Smooth muscle cell (in vitro differentiated cells): ENCODE measurements at regions not wholly inside any gene's neighbourhood (a gene's known extent, or its start where the extent isn't known, plus 50 kb on each side); places are given as distances from the start of the nearest gene placed in this dataset.

Source experiments
- DNase-seq: peaks from one replicate; lab custom pipeline; 2025; ENCODE audit not compliant: unreplicated experiment; lab: John Stamatoyannopoulos, UW
- H2AFZ ChIP-seq: fragments of 200-600 bp; sonication (generic); 2 replicates; pipeline ENCODE4 v1.6.0; 2016; ENCODE audit warnings: antibody characterized with exemption, low read depth, mild to moderate bottlenecking
- H3F3A ChIP-seq: fragments of 200-600 bp; sonication (generic); 2 replicates; pipeline ENCODE4 v1.6.0; 2017; ENCODE audit warnings: antibody characterized with exemption, low read depth
- H3K27ac ChIP-seq: fragments of 200-600 bp; sonication (generic); 2 replicates; pipeline ENCODE4 v1.5.1; 2016; ENCODE audit warnings: low read depth, mild to moderate bottlenecking
- H3K27me3 ChIP-seq: fragments of 200-600 bp; sonication (generic); 2 replicates; pipeline ENCODE4 v1.6.1; 2016; ENCODE audit warnings: low read depth, mild to moderate bottlenecking
- H3K36me3 ChIP-seq: fragments of 200-600 bp; sonication (generic); 2 replicates; pipeline ENCODE4 v1.5.1; 2016; ENCODE audit warnings: low read depth
- H3K4me1 ChIP-seq: fragments of 200-600 bp; sonication (generic); 2 replicates; pipeline ENCODE4 v1.5.1; 2016; ENCODE audit warnings: low read depth
- H3K4me2 ChIP-seq: fragments of 200-600 bp; sonication (generic); 2 replicates; pipeline ENCODE4 v1.6.0; 2016; ENCODE audit warnings: mild to moderate bottlenecking
- H3K4me3 ChIP-seq: fragments of 200-600 bp; sonication (generic); 2 replicates; pipeline ENCODE4 v1.5.1; 2016; ENCODE audit warnings: mild to moderate bottlenecking
- H3K79me2 ChIP-seq: fragments of 200-600 bp; sonication (generic); 2 replicates; pipeline ENCODE4 v1.6.0; 2016; ENCODE audit warnings: low read depth, mild to moderate bottlenecking
- H3K9ac ChIP-seq: fragments of 200-600 bp; sonication (generic); 2 replicates; pipeline ENCODE4 v1.6.0; 2016; ENCODE audit warnings: low read depth
- H3K9me3 ChIP-seq: fragments of 200-600 bp; sonication (generic); replicated peaks from 2 replicates; pipeline ENCODE4 v1.5.1; 2016; ENCODE audit warnings: low read depth
- H4K20me1 ChIP-seq: fragments of 200-600 bp; sonication (generic); 2 replicates; pipeline ENCODE4 v1.6.0; 2016; ENCODE audit warnings: low read depth
- CTCF ChIP-seq: fragments of 200-600 bp; sonication (generic); IDR thresholded peaks from 2 replicates; pipeline ENCODE4 v1.5.1; 2017; ENCODE audit warnings: borderline replicate concordance, mild to moderate bottlenecking, antibody characterized with exemption; ENCODE audit not compliant: insufficient read depth, poor library complexity, severe bottlenecking
- WGBS: methylation state at CpG from one replicate; pipeline ENCODE4 v1.1.7; 2016; ENCODE audit warnings: low lambda C conversion rate; 5-methylcytosine and 5-hydroxymethylcytosine counted together

DNA sequence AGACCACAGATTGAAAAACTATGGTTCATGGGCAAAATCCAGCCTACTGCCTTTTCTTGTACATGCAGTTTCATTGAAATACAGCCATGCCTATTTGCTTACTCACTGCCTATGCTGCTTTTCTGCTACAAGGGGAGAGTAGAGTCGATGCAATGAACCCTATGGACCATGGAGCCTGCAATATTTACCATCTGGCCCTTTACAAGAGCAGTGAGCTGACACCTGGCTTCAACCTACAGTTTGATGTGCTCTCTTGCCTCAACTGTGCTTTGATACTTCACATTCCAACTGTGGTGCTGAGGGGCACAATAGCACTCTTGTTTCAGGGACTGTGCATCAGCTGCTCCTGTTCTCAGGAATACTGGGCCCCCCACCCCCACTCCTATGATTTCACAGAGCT, 239.5 kb upstream of the SORL1-AS1 start:
- no peaks in the 10 kb centered on the region for H3K79me2 ChIP-seq
- H3K27me3 ChIP-seq = no peaks in the 10 kb centered on the region
- H3K4me1 ChIP-seq = peaks cover 25% of the 10 kb centered on the region
- H3K9ac ChIP-seq = no peak overlapping the region
- 50% methylated on average over 1 of the region's 1 CpG for WGBS
- no peaks in the 10 kb centered on the region for H3K9me3 ChIP-seq
- TF ChIP-seq CTCF = no peak
- no peaks in the 10 kb centered on the region for H3K36me3 ChIP-seq
- H3K27ac ChIP-seq = no peak overlapping the region
- peaks cover 15% of the 10 kb centered on the region for H3F3A ChIP-seq
- no peak overlapping the region for H3K4me3 ChIP-seq
- no peak for DNase-seq
- peak overlapping the region; percentile 54 for H2AFZ ChIP-seq
- H4K20me1 ChIP-seq = no peaks in the 10 kb centered on the region
- no peak overlapping the region for H3K4me2 ChIP-seq

- Histone ChIP-seq H3K9me3 (no peaks in the 10 kb centered on the region), H3F3A (peaks cover 18% of the 10 kb centered on the region), H3K36me3 (no peaks in the 10 kb centered on the region), H3K4me2 (peak overlapping the region; percentile 76), H3K79me2 (no peaks in the 10 kb centered on the region), H3K27me3 (no peaks in the 10 kb centered on the region), H3K4me3 (no peak overlapping the region), H3K9ac (no peak overlapping the region), H3K4me1 (peaks cover 25% of the 10 kb centered on the region), H4K20me1 (no peaks in the 10 kb centered on the region), H3K27ac (peak overlapping the region; percentile 83), H2AFZ (peak overlapping the region; percentile 73)
- TF ChIP-seq CTCF = no peak
- DNase-seq = no peak
- 26% methylated on average over 8 of the region's 8 CpGs for WGBS
These were observed 236.3 kb upstream of the SORL1-AS1 start for GRCh38 chr11:121688860-121689614.

GRCh38 chr11:121688055-121688491, 235.3 kb upstream of the SORL1-AS1 start:
- Histone ChIP-seq H3F3A (peaks cover 18% of the 10 kb centered on the region), H3K4me2 (peak overlapping the region; percentile 76), H3K9me3 (no peaks in the 10 kb centered on the region), H4K20me1 (no peaks in the 10 kb centered on the region), H3K79me2 (no peaks in the 10 kb centered on the region), H3K27me3 (no peaks in the 10 kb centered on the region), H3K9ac (no peak overlapping the region), H3K27ac (peak overlapping the region; percentile 83), H3K36me3 (no peaks in the 10 kb centered on the region), H3K4me1 (peaks cover 25% of the 10 kb centered on the region), H3K4me3 (no peak overlapping the region), H2AFZ (peak overlapping the region; percentile 72)
- no peak for TF ChIP-seq CTCF
- DNase-seq = no peak
- WGBS = 8% methylated on average over 5 of the region's 5 CpGs

DNA sequence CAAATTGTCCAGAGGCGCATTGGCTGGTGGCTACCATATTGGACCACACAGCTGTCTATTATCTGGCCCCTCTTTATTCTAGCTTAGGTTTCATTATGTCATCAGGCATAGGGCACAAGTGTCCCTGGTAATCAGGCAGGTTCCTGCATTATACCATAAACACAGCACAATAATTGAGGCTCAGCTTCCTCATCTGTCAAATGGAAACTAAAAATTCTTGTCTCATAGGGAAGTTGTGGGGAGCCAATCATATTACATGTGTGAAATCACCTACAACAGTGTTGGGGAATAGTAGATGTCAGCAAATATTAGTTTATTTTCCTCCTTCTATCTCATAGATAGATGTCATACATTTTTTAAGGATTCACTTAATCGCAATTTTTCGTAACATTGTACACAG, 231.0 kb upstream of the SORL1-AS1 start:
- WGBS = 98% methylated on average over 3 of the region's 3 CpGs
- no peak overlapping the region for H3K27ac ChIP-seq
- no peaks in the 10 kb centered on the region for H4K20me1 ChIP-seq
- peaks cover 16% of the 10 kb centered on the region for H3K4me1 ChIP-seq
- no peak overlapping the region for H2AFZ ChIP-seq
- H3K4me2 ChIP-seq = no peak overlapping the region
- H3K9me3 ChIP-seq = no peaks in the 10 kb centered on the region
- no peaks in the 10 kb centered on the region for H3K79me2 ChIP-seq
- no peaks in the 10 kb centered on the region for H3K36me3 ChIP-seq
- H3K4me3 ChIP-seq = no peak overlapping the region
- DNase-seq = no peak
- TF ChIP-seq CTCF = no peak
- no peak overlapping the region for H3K9ac ChIP-seq
- peaks cover 15% of the 10 kb centered on the region for H3F3A ChIP-seq
- no peaks in the 10 kb centered on the region for H3K27me3 ChIP-seq
